ENCODE measurements at regions not wholly inside any gene's neighbourhood (a gene's known extent, or its start where the extent isn't known, plus 50 kb on each side); places are given as distances from the start of the nearest gene placed in this dataset.
"Not testable (repeated sequence)": the region's sequence is repeated elsewhere in the genome, so short reads cannot be mapped to it uniquely, and the experiment has no call there.

DNA sequence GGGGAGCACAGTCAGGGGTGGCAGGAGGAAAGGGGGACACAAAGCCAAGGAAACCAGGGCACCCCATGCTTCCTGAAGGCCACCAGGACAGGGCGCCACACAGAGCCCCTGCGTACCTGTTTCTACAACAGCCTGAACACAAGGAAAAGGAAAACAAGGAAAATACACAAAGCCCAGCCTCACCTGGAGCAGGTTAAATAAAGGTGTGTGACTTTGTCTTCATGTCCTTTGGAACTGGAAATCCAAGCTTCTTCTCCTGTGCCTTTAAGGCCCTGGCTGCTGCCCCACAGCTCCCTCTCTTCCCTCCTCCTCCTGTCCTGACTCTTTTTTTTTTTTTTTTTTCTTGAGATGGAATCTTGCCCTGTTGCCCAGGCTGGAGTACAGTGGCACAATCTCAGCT, 70.0 kb downstream of the ART5 start:
- TF ChIP-seq, protein P1, sequence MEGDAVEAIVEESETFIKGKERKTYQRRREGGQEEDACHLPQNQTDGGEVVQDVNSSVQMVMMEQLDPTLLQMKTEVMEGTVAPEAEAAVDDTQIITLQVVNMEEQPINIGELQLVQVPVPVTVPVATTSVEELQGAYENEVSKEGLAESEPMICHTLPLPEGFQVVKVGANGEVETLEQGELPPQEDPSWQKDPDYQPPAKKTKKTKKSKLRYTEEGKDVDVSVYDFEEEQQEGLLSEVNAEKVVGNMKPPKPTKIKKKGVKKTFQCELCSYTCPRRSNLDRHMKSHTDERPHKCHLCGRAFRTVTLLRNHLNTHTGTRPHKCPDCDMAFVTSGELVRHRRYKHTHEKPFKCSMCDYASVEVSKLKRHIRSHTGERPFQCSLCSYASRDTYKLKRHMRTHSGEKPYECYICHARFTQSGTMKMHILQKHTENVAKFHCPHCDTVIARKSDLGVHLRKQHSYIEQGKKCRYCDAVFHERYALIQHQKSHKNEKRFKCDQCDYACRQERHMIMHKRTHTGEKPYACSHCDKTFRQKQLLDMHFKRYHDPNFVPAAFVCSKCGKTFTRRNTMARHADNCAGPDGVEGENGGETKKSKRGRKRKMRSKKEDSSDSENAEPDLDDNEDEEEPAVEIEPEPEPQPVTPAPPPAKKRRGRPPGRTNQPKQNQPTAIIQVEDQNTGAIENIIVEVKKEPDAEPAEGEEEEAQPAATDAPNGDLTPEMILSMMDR (conservative IDR thresholded peaks at IDR 0.05; ENCODE audit: low read depth in 2 of 2) = not testable (repeated sequence)
- not testable (repeated sequence) for TF ChIP-seq POLR2AphosphoS5 (IDR thresholded peaks at IDR 0.05; ENCODE audit: low read depth); EZH2phosphoT487 (IDR thresholded peaks at IDR 0.05; ENCODE audit: unreplicated experiment); JUNB (IDR thresholded peaks at IDR 0.05; ENCODE audit: unreplicated experiment); EZH2 (IDR thresholded peaks at IDR 0.05; ENCODE audit: low read depth, unreplicated experiment)

All from GM23338 (cell line).